ENCODE measurements at regions not wholly inside any gene's neighbourhood (a gene's known extent, or its start where the extent isn't known, plus 50 kb on each side); places are given as distances from the start of the nearest gene placed in this dataset.
A peak's percentile ranks its signal among the peaks of the same experiment; 100 is the strongest.
"Not testable (repeated sequence)": the region's sequence is repeated elsewhere in the genome, so short reads cannot be mapped to it uniquely, and the experiment has no call there.

DNA sequence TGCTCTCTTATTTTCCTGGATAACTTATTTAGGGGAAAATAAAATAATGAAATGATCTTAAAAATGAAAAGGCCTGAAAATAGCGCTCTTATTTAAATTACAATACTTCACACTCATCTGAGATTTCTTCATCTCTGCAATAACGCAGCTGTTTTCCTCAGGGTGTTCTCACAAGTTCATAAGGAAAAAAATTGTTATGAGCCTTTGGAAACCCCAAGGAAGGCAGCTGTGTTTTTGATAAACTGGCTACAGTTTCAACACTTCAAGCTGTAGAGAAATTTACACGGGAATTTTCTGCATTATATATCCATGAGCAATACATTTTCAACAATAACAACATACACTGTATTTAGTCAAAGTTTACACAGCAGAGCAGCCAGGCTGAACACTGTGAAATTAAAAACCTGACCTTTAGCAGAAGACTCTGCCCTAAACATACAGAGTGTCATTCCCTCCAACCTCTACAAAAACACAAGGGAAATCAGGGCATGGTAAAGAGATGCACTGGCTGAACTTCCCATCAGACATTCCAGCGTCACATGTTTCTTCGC is 959.6 kb downstream of the SLC4A3 start:
- DNase-seq, result no peak

DNA sequence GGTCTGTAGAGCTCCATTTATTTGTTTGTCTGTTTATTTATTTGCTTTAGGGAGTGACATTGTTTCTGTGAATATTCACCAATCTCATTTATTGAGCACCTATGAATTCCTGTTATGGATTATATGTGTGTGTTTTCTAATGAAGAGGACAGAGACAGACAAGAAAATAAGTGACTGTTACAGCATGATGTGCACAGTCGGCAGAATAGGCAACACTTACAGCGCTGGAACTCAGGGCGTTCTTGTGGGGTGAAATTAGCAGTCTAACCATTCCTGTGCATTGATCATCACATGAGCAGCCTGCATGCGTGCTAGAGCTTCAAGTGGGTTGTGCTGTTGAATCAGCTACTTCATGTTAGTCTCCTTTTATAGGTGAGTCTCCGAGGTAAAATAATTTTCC is 960.7 kb downstream of the SLC4A3 start:
- no peak for DNase-seq

DNA sequence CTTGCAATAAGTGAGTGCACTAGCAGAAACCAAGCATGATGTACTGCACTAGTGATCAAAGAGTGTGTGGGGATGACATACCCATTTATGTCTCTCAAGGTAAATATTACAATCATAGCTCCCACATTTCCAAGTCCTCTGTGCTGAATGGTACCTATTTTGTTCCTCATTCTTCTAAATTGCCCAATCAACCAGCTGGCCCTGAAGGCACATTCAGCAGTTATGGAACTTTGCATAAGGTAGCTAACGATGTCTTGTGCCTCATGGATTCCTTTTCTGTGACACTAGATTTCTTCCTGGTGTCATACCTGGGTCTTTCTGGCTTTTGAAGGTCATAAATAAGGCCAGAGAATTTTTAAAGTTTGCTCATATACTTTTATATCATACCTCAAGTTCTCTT is 963.0 kb downstream of the SLC4A3 start:
- DNase-seq, result no peak

GRCh38 chr2:220593526-220593925 is 966.1 kb downstream of the SLC4A3 start:
- DNase-seq, result no peak

GRCh38 chr2:220601674-220602073 is 970.4 kb downstream of the EPHA4 start:
- no peak for DNase-seq

- not testable (repeated sequence) for DNase-seq
These were observed 959.1 kb downstream of the EPHA4 start for GRCh38 chr2:220613004-220613403.

DNA sequence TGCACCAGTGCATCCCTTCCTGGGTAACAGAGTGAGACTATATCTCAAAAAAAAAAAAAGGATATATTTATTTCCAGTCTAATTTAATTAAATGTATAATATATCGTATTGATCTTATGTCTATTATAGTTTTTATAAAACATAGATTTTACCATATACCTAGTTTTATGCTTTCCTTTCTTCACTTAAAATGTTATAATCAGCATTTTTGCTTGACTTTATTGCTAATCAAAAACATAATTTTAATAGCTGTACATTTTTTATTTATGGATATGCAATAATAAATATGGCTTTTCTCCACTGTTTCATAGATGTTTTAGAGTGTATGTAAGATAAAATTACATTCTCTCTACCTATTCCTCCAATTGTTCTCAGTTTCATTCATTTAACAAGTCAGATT is 958.0 kb downstream of the EPHA4 start:
- no peak for DNase-seq

DNA sequence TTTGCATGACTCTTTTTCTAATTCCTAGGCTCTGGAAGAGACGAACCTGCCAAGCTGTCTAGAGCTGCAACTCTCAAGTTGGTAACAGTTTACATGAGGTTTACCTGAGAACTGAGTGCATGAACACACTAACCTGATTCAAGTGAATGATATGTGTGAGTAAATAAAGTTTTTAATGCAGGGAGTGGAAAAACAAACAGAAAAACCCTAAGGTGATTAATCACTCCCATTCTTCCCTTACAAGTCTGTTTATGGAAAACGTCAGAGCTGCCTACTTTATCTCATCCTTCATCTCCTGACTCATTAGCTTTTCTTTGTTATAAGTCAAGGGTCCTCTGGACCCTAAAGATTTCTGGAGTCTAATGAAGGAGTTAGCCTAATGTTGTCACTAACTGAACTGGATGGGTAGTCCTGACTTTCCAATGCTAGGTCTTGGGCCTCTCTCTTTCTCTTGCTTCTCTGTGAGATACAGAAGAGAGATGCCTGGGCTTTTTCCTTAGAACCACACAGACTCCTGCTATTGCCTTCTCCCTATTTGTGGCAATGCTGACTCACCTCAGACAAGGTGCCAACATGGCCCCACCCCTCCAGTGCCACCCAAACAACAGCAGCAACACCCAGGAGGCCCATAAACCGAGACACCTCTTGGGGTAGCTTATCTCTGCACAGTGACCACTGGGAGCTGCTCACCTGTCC is 952.4 kb downstream of the EPHA4 start:
- peak; percentile 14 for DNase-seq

- no peak for DNase-seq
These were observed 945.5 kb downstream of the EPHA4 start for GRCh38 chr2:220626603-220627002.

DNA sequence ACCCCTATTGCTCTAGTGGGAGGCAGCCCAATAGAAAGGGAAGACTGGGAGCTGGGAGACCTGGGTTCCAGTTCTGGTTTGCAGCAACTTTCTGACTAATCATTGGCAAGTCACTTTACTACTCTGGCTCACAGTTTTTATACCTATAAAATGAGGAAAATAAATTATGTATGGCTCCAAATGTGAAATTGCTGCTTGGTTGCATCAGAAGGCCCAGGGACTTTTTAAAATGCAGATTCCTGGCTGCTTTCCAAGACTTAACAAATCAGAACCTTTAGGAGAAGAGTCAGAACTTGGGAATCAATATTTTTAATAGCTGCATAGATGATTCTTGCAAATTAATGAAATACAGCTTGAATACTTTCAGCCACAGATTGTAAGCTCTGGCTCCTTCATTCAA is 943.9 kb downstream of the EPHA4 start:
- no peak for DNase-seq

GRCh38 chr2:220641137-220641536 is 931.0 kb downstream of the EPHA4 start:
- DNase-seq, result no peak

DNA sequence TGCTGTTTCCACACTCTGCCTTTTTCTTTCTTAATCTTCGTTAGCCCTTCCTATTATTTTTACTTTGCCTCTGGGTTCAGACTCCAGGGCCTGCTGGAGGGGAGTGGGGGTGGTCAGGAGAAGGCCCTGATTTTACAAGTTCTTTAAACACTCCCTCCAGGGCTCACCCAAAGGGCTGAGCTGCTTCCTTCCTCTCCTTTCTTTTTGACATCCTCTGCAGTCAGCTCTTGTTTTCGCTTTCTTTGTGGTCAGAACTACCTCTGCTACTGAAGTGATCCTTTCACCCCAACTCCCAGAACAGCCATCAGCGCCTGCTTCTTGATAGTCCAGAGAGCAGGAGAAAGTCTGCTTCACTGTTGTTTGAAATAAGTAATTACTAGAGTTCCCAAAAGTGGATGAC is 925.7 kb downstream of the EPHA4 start:
- DNase-seq, result no peak

DNA sequence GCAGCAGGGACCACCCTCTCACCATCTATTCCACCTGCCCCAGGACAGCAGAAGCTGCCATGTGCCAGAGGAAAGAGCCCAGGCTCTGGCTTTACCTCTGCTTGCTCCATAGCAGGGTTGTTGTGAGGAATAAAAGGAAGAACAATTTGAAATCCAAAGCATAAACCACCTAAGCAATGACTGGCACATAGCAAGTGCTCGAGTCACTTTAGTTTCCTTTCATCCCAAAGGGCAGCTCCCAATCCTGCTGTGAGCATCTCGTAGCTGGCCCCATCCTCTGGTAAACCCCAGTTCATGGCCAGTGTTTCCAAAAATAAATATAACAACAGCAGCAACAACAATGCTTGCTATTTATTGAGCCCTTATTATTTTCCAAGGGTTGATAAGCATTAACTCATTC is 923.5 kb downstream of the EPHA4 start:
- no peak for DNase-seq

- DNase-seq, result no peak
These were observed 918.3 kb downstream of the EPHA4 start for GRCh38 chr2:220653776-220654175.

GRCh38 chr2:220654322-220654721 is 917.8 kb downstream of the EPHA4 start:
- no peak for DNase-seq

- DNase-seq, result no peak
These were observed 911.6 kb downstream of the EPHA4 start for GRCh38 chr2:220660277-220661145.

GRCh38 chr2:220662431-220662830 is 909.7 kb downstream of the EPHA4 start:
- no peak for DNase-seq

- no peak for DNase-seq
These were observed 909.0 kb downstream of the EPHA4 start for GRCh38 chr2:220663065-220663464.

DNA sequence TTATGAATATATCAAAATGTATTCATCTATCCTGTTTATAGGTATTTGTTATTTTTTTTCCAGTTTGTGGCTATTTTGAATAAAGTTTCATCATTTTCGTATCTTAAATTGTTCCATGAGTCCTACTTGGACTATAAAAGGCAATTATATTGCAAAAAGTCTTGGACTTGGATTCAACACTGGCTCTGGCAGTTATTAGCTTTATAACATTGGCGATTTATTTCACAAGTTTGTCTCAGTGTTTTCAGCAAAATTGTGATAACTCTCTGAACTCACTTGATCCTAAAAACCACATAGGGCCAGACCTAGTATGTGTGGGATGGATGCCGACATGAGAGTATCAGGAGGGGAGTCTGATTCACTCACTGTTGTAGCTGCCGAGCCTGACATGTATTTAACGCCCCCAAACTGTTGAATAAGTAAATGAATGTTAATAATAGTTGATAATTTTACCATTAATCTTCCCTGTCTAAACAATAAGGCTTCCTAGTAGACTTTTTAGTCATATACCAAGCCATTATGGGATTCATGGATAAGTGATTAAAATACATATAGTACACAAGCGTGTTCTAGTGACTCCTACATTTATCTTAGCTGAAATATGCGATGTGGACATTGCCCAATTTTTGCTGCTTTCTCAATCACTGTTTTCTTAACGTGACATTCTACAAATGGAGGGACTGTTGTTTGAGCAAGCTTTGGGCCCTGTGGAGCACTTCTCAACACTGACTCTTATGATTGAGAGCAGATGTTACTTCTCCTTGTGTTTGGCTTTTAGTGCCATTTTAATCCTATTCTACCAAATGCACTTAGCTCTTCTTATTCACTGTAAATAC is 907.6 kb downstream of the EPHA4 start:
- no peak for DNase-seq

DNA sequence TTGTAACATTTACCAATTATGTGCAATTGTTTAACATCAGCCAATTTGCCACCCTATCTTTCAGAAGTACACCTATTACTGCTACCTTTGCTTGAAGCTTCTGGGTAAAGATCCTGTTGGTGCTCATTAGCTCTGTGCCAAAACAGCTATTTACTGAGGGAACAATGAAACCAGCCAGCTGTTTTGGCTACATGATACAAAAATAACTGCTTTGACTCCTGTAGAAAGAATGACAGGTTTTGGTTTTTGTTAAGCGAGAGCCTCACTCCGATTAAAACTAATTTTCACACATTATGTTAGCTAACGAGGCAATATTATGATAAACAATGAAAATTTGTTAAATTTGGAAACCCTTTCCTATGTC is 907.0 kb downstream of the EPHA4 start:
- peak; percentile 69 for DNase-seq

GRCh38 chr2:220669324-220669723 is 902.8 kb downstream of the EPHA4 start:
- no peak for DNase-seq

DNA sequence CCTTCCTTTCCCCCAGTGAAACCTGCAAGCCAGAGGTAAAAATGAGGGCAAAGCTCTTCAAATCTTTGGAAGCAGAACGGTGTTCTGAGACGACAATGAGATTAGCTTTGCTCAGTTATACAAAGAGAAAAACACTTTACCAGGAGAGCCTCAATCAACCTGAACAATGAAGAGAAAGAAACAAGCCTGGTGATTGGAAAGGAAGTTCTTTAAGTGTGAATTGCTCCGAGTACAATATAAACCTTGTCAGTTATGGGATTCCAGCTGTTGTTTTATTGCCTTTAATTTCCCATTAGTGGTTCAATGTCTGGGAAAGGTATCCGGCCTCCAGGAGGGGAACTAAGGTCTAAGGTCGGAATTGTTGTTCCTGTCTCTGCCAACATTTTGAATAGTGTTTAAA is 901.6 kb downstream of the EPHA4 start:
- DNase-seq, result peak; percentile 53

GRCh38 chr2:220673151-220673874 is 898.8 kb downstream of the EPHA4 start:
- no peak for DNase-seq
